SU-DHL-6 (cell line): ENCODE measurements at regions not wholly inside any gene's neighbourhood (a gene's known extent, or its start where the extent isn't known, plus 50 kb on each side); places are given as distances from the start of the nearest gene placed in this dataset.

Experiments used
- H2AFZ ChIP-seq: fragments of 200-600 bp; sonication (generic); 2 replicates; pipeline ENCODE4 v1.6.1; 2014; ENCODE audit warnings: low read depth, mild to moderate bottlenecking, moderate library complexity, mixed read lengths, antibody characterized with exemption, low read length; ENCODE audit not compliant: severe bottlenecking
- H3F3A ChIP-seq: fragments of 200-600 bp; shearing (Covaris generic); 2 replicates; pipeline ENCODE4 v1.6.0; 2016; ENCODE audit warnings: antibody characterized with exemption, mild to moderate bottlenecking; ENCODE audit not compliant: insufficient read depth
- H3K27ac ChIP-seq: fragments of 200-600 bp; sonication (generic); 2 replicates; pipeline ENCODE4 v1.5.1; 2016; ENCODE audit warnings: low read depth, mild to moderate bottlenecking, low read length, moderate library complexity, mixed read lengths
- H3K27me3 ChIP-seq: fragments of 200-600 bp; sonication (generic), shearing (Covaris generic); 2 replicates; pipeline ENCODE4 v1.6.0; 2014; ENCODE audit warnings: mild to moderate bottlenecking, low read length
- H3K36me3 ChIP-seq: fragments of 200-600 bp; sonication (generic); 2 replicates; pipeline ENCODE4 v1.6.1; 2014; ENCODE audit warnings: mild to moderate bottlenecking, low read length, mixed read lengths
- H3K4me2 ChIP-seq: fragments of 300-600, 200-600 bp; shearing (Covaris generic), sonication (generic); 2 replicates; pipeline ENCODE4 v1.6.0; 2014; ENCODE audit warnings: low read length, low read depth, mild to moderate bottlenecking; ENCODE audit not compliant: poor library complexity, severe bottlenecking
- H3K4me3 ChIP-seq: fragments of 200-600 bp; sonication (generic); 2 replicates; pipeline ENCODE4 v1.5.1; 2014; ENCODE audit warnings: antibody characterized with exemption, low read length, mild to moderate bottlenecking, mixed read lengths; ENCODE audit not compliant: insufficient read depth, poor library complexity, severe bottlenecking
- H3K79me2 ChIP-seq: fragments of 200-600 bp; sonication (generic); 2 replicates; pipeline ENCODE4 v1.6.1; 2014; ENCODE audit warnings: mild to moderate bottlenecking, low read length, moderate library complexity; ENCODE audit not compliant: insufficient read depth
- H3K9ac ChIP-seq: fragments of 200-600 bp; sonication (generic); 2 replicates; pipeline ENCODE4 v1.7.0; 2014; ENCODE audit warnings: mild to moderate bottlenecking, low read length
- H3K9me2 ChIP-seq: fragments of 200-600 bp; sonication (generic); replicated peaks from 2 replicates; pipeline ENCODE4 v1.6.1; 2014; ENCODE audit warnings: low read length; ENCODE audit not compliant: insufficient read depth
- H3K9me3 ChIP-seq: fragments of 200-600 bp; sonication (generic); 2 replicates; pipeline ENCODE4 v1.6.1; 2014; ENCODE audit warnings: low read length, mixed read lengths; ENCODE audit not compliant: insufficient read depth
- H4K20me1 ChIP-seq: fragments of 200-600 bp; sonication (generic); 2 replicates; pipeline ENCODE4 v1.6.1; 2014; ENCODE audit warnings: low read depth, mild to moderate bottlenecking, antibody characterized with exemption, low read length, moderate library complexity, mixed read lengths
- EZH2phosphoT487 ChIP-seq: fragments of 200-600 bp; sonication (generic), shearing (Covaris generic); conservative IDR thresholded peaks from 2 replicates; pipeline ENCODE4 v1.6.1; 2018; ENCODE audit warnings: mild to moderate bottlenecking, antibody characterized with exemption, low read length, moderate library complexity, mixed read lengths
- TF ChIP-seq, protein P1 (sequence below): fragments of 200-600 bp; sonication (generic); IDR thresholded peaks from one replicate; pipeline ENCODE4 v1.5.1; 2017; ENCODE audit warnings: antibody characterized with exemption, mild to moderate bottlenecking, low read length, moderate library complexity; ENCODE audit not compliant: insufficient read depth, poor library complexity, severe bottlenecking

DNA sequence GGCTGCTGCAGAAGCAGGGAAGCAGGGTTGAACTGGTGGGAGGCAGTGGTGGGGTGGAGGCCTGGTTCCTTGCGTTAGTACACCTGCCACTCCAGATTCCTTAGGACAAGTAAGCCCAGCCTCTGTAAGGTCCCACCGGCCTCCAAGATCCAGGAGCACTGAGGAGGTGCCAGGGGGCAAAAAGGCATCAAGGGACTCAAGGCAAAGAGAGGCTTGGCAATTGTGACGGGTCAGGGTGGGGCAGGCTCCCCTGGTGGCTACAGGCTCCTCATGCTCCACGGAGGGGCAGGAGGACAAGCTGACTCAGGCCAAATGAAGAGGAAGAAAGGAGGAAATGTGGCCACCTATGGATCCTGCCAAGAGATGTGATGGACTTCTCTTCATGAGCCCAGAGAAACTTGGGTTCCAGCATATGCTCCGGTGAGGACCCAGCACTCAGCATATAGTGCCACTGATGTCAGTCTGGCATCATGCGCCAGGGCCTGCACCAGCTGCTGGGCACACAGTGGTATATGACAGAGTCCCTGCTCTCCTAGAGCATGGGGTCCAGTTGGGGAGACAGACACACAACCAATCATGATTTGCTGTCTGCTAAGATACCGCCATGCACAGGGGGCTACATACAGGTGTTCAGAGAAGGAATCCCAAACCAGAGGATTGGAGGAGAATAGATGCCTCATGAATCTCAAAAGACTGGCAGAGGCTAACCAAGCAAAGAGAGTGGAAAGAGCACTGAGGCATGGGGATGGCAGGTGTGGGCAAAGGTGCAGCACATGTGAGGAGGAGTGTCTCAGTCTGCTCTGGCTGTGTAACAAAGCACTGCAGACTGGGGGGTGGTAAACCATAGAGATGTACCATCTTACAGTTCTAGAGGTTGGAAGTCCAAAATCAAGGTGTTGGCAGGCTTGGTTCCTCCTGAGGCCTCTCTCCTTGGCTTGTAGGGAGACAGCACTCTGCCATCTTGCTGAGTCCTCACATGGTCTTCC lies 249.7 kb downstream of the RHOU start:
- Histone ChIP-seq H3K9me3 (no peaks in the 10 kb centered on the region), H3K9ac (no peak overlapping the region), H3K27me3 (no peaks in the 10 kb centered on the region), H3K27ac (no peak overlapping the region), H3K36me3 (no peaks in the 10 kb centered on the region), H3K4me3 (no peak overlapping the region), H4K20me1 (no peaks in the 10 kb centered on the region), H3F3A (no peaks in the 10 kb centered on the region), H3K9me2 (no peaks in the 10 kb centered on the region), H3K79me2 (no peaks in the 10 kb centered on the region), H2AFZ (no peak overlapping the region), H3K4me2 (no peak overlapping the region)
- TF ChIP-seq, protein P1, sequence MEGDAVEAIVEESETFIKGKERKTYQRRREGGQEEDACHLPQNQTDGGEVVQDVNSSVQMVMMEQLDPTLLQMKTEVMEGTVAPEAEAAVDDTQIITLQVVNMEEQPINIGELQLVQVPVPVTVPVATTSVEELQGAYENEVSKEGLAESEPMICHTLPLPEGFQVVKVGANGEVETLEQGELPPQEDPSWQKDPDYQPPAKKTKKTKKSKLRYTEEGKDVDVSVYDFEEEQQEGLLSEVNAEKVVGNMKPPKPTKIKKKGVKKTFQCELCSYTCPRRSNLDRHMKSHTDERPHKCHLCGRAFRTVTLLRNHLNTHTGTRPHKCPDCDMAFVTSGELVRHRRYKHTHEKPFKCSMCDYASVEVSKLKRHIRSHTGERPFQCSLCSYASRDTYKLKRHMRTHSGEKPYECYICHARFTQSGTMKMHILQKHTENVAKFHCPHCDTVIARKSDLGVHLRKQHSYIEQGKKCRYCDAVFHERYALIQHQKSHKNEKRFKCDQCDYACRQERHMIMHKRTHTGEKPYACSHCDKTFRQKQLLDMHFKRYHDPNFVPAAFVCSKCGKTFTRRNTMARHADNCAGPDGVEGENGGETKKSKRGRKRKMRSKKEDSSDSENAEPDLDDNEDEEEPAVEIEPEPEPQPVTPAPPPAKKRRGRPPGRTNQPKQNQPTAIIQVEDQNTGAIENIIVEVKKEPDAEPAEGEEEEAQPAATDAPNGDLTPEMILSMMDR, result no peak
- no peak for TF ChIP-seq EZH2phosphoT487

GRCh38 chr1:228985661-228986060 lies 250.4 kb downstream of the RHOU start:
- no peak for TF ChIP-seq EZH2phosphoT487
- TF ChIP-seq, protein P1, result no peak
- no peaks in the 10 kb centered on the region for H3K79me2 ChIP-seq
- no peak overlapping the region for H3K27ac ChIP-seq
- no peaks in the 10 kb centered on the region for H3K9me2 ChIP-seq
- H3K4me2 ChIP-seq, result no peak overlapping the region
- H3K4me3 ChIP-seq, result no peak overlapping the region
- no peaks in the 10 kb centered on the region for H3K27me3 ChIP-seq
- no peak overlapping the region for H2AFZ ChIP-seq
- H3K36me3 ChIP-seq, result no peaks in the 10 kb centered on the region
- H3K9me3 ChIP-seq, result no peaks in the 10 kb centered on the region
- no peaks in the 10 kb centered on the region for H3F3A ChIP-seq
- H4K20me1 ChIP-seq, result no peaks in the 10 kb centered on the region
- H3K9ac ChIP-seq, result no peak overlapping the region

DNA sequence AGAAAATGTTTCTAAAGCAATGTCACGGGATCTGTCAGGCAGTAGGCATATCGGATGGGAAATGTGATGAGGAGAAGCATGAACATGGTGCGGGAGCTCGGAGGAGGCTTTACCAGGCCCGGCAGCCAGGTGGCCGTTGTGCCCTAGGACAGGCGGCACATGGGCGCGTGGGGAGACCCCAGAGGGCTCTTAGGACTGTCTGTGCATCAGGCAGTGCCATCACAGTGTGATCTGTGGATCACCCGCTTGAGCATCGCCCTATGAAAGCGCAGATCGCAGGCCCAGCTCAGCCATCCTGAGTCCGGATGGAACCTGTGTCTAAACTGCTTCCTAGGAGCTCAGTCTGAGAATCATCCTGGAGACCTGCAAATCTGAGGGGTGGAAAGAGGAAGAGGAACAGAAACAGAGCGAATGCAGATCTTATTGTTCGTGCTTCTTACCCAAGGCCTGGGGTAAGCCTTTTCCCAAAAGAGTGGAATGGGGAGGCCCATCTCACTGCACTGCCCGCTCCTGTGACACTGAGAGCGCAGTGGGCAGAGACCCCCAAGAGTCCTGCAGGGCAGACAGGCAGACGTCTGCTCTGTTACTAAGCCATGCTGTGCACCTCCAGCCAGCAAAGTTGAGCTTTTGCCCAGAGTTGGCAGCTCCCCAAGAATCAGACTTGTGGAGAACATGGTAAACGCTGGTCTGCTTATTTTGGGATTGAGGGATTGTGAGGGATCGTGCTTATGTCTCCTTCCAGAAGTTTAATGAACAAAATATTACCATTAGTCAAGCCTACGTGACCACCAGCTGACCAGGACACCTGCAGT lies 251.0 kb downstream of the RHOU start:
- Histone ChIP-seq H3K9ac (no peak overlapping the region), H3K4me3 (no peak overlapping the region), H3K27ac (no peak overlapping the region), H3K9me2 (no peaks in the 10 kb centered on the region), H2AFZ (no peak overlapping the region), H4K20me1 (no peaks in the 10 kb centered on the region), H3K27me3 (no peaks in the 10 kb centered on the region), H3F3A (no peaks in the 10 kb centered on the region), H3K4me2 (no peak overlapping the region), H3K9me3 (no peaks in the 10 kb centered on the region), H3K79me2 (no peaks in the 10 kb centered on the region), H3K36me3 (no peaks in the 10 kb centered on the region)
- no peak for TF ChIP-seq EZH2phosphoT487
- TF ChIP-seq, protein P1, result no peak
